ENCODE measurements at regions not wholly inside any gene's neighbourhood (a gene's known extent, or its start where the extent isn't known, plus 50 kb on each side); places are given as distances from the start of the nearest gene placed in this dataset.

DNA sequence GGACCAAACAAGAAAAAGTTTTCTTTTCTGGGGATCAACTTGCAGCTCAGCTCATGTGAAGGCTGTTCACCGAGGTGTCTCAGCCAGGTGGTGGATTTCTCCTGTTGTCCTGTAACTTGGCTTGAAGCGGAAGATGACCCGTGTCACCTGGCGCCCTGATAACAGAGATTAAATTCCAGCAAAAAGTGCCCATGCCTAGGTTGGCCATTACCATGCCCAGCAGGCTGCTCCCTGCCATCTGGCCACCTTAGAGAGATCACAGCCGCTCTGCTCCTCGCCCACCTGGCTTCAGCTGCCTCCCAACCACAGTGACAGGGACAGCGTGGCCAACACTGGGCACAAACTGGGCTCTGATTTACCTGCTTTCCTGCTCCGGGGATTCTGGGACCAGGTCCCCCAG is 149.5 kb downstream of the ZBTB18 start:
- no peaks in the 10 kb centered on the region for H3K27me3 ChIP-seq (ENCODE audit: insufficient read depth, low read depth)
- no peak overlapping the region for H3K4me3 ChIP-seq (IDR thresholded peaks at IDR 0.05; ENCODE audit: insufficient read depth, low read depth, low read length)
- no peak overlapping the region for H2AFZ ChIP-seq (ENCODE audit: low read depth)
- no peak overlapping the region for H3K9ac ChIP-seq
- no peaks in the 10 kb centered on the region for H3K79me2 ChIP-seq (ENCODE audit: insufficient read depth, low read depth)
- no peaks in the 10 kb centered on the region for H3K4me1 ChIP-seq (ENCODE audit: low read depth, poor library complexity, severe bottlenecking)
- H3K4me2 ChIP-seq = no peak overlapping the region
- no peaks in the 10 kb centered on the region for H3K36me3 ChIP-seq (ENCODE audit: insufficient read depth)
- no peaks in the 10 kb centered on the region for H4K20me1 ChIP-seq (ENCODE audit: insufficient read depth)
- TF ChIP-seq, protein P1, sequence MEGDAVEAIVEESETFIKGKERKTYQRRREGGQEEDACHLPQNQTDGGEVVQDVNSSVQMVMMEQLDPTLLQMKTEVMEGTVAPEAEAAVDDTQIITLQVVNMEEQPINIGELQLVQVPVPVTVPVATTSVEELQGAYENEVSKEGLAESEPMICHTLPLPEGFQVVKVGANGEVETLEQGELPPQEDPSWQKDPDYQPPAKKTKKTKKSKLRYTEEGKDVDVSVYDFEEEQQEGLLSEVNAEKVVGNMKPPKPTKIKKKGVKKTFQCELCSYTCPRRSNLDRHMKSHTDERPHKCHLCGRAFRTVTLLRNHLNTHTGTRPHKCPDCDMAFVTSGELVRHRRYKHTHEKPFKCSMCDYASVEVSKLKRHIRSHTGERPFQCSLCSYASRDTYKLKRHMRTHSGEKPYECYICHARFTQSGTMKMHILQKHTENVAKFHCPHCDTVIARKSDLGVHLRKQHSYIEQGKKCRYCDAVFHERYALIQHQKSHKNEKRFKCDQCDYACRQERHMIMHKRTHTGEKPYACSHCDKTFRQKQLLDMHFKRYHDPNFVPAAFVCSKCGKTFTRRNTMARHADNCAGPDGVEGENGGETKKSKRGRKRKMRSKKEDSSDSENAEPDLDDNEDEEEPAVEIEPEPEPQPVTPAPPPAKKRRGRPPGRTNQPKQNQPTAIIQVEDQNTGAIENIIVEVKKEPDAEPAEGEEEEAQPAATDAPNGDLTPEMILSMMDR (conservative IDR thresholded peaks at IDR 0.05; ENCODE audit: low read depth, low read length) = no peak
- no peak overlapping the region for H3K27ac ChIP-seq

DNA sequence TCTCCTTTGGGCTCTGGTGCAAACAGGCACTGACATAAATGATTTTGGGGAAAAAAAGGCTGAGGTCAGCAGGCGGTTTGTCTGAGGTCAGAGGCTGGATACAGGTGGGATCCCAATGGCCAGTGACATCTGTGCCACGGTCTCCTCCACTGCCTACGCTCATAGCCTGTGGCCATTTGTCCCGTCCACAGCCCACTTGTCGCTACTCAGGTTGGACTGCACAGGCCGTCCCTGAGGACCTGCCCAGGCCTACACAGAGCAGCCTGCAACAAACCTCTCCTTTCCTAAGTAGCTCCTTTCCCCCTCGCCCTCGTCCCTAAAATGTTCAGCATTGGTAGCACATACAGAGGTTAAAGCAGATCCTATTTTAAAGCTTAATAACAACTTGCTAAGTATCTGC is 150.7 kb downstream of the ZBTB18 start:
- Histone ChIP-seq H3K79me2 (ENCODE audit: insufficient read depth, low read depth) (no peaks in the 10 kb centered on the region), H3K4me3 (IDR thresholded peaks at IDR 0.05; ENCODE audit: insufficient read depth, low read depth, low read length) (no peak overlapping the region), H3K9ac (no peak overlapping the region), H4K20me1 (ENCODE audit: insufficient read depth) (no peaks in the 10 kb centered on the region), H3K36me3 (ENCODE audit: insufficient read depth) (no peaks in the 10 kb centered on the region), H3K27me3 (ENCODE audit: insufficient read depth, low read depth) (no peaks in the 10 kb centered on the region), H3K4me2 (no peak overlapping the region), H3K4me1 (ENCODE audit: low read depth, poor library complexity, severe bottlenecking) (no peaks in the 10 kb centered on the region), H2AFZ (ENCODE audit: low read depth) (no peak overlapping the region), H3K27ac (no peak overlapping the region)
- TF ChIP-seq, protein P1 (conservative IDR thresholded peaks at IDR 0.05; ENCODE audit: low read depth, low read length) = no peak

DNA sequence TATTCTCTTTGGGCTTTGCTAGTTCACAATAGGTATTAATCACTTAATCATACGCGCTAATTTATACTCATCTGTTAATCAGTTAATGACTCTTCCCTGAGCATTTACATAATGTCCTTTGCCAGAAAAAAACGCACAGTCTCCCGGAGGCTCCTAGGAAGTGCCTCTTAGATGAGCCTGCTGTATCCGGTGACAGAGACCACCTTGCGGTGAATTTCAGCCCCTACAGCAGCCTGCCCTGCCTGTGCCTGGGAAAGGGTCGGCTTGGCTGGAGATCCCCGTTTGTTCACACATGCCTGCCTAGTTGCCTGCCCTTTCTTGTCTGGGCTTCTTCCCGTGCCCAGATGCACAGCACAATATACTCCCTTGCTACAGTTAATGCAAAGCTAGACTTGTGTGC is 152.9 kb downstream of the ZBTB18 start:
- Histone ChIP-seq H3K36me3 (ENCODE audit: insufficient read depth) (no peaks in the 10 kb centered on the region), H4K20me1 (ENCODE audit: insufficient read depth) (no peaks in the 10 kb centered on the region), H3K4me2 (no peak overlapping the region), H3K27ac (no peak overlapping the region), H3K4me1 (ENCODE audit: low read depth, poor library complexity, severe bottlenecking) (no peaks in the 10 kb centered on the region), H3K9ac (no peak overlapping the region), H2AFZ (ENCODE audit: low read depth) (no peak overlapping the region), H3K4me3 (IDR thresholded peaks at IDR 0.05; ENCODE audit: insufficient read depth, low read depth, low read length) (no peak overlapping the region), H3K27me3 (ENCODE audit: insufficient read depth, low read depth) (no peaks in the 10 kb centered on the region), H3K79me2 (ENCODE audit: insufficient read depth, low read depth) (no peaks in the 10 kb centered on the region)
- TF ChIP-seq, protein P1 (conservative IDR thresholded peaks at IDR 0.05; ENCODE audit: low read depth, low read length) = no peak

DNA sequence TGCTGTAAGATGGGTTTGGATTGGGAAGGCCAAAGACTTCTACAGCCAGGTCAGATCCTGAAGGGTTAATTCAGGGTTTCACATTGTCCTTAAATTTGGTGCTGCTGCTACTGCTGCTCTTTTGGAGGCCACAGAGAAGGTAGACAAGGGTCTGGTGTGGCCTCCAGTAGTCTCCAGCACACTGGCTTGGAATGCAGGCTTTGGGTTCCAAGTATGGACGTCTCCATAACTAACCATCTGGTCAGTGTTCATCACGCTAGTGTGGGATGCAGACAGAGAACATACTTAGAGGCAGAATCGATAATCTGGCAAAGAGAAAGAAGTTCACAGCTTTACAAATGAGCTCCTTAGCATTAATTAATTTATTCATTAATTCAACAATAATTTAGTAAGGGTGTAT is 154.1 kb downstream of the ZBTB18 start:
- Histone ChIP-seq H3K4me3 (IDR thresholded peaks at IDR 0.05; ENCODE audit: insufficient read depth, low read depth, low read length) (no peak overlapping the region), H3K27ac (no peak overlapping the region), H3K27me3 (ENCODE audit: insufficient read depth, low read depth) (no peaks in the 10 kb centered on the region), H3K79me2 (ENCODE audit: insufficient read depth, low read depth) (no peaks in the 10 kb centered on the region), H3K4me2 (no peak overlapping the region), H3K9ac (no peak overlapping the region), H2AFZ (ENCODE audit: low read depth) (no peak overlapping the region), H3K36me3 (ENCODE audit: insufficient read depth) (no peaks in the 10 kb centered on the region), H3K4me1 (ENCODE audit: low read depth, poor library complexity, severe bottlenecking) (no peaks in the 10 kb centered on the region), H4K20me1 (ENCODE audit: insufficient read depth) (no peaks in the 10 kb centered on the region)
- TF ChIP-seq, protein P1 (conservative IDR thresholded peaks at IDR 0.05; ENCODE audit: low read depth, low read length) = no peak

DNA sequence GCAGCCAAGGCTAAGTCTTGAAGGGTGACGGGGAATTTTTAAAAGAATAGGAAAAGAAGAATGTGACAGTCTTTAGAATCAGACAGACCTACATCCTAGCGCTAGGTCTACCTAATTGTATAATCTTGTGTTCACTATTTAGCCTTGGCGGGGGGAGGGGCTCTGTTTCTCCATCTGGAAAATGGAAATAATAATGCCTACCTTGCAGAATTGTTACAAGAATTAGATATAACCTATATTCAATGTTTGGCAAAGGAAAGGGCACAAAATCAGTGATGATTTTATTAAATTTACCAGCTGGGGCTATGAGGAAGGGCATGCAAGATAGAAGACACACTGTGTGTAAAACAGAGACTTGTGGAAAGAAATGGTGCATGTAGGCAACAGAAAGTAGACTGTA is 154.8 kb downstream of the ZBTB18 start:
- no peak overlapping the region for H3K9ac ChIP-seq
- no peak overlapping the region for H3K4me3 ChIP-seq (IDR thresholded peaks at IDR 0.05; ENCODE audit: insufficient read depth, low read depth, low read length)
- no peak overlapping the region for H3K27ac ChIP-seq
- no peaks in the 10 kb centered on the region for H3K27me3 ChIP-seq (ENCODE audit: insufficient read depth, low read depth)
- no peaks in the 10 kb centered on the region for H4K20me1 ChIP-seq (ENCODE audit: insufficient read depth)
- no peak overlapping the region for H3K4me2 ChIP-seq
- H2AFZ ChIP-seq (ENCODE audit: low read depth) = no peak overlapping the region
- no peaks in the 10 kb centered on the region for H3K79me2 ChIP-seq (ENCODE audit: insufficient read depth, low read depth)
- H3K4me1 ChIP-seq (ENCODE audit: low read depth, poor library complexity, severe bottlenecking) = no peaks in the 10 kb centered on the region
- TF ChIP-seq, protein P1 (conservative IDR thresholded peaks at IDR 0.05; ENCODE audit: low read depth, low read length) = no peak
- H3K36me3 ChIP-seq (ENCODE audit: insufficient read depth) = no peaks in the 10 kb centered on the region
